Stimulated activated CD8-positive, alpha-beta memory T cell treated with anti-CD3 and anti-CD28 coated beads, Interleukin-12 subunit alpha, Interleukin-12 subunit beta, amount 100 ng/mL, for 4 hours (primary cell): ENCODE measurements at regions not wholly inside any gene's neighbourhood (a gene's known extent, or its start where the extent isn't known, plus 50 kb on each side); places are given as distances from the start of the nearest gene placed in this dataset.

Experiments used
- DNase-seq: peaks from one replicate; pipeline ENCODE4 v3.0.0-alpha.2; 2020; ENCODE audit warnings: low read depth

DNA sequence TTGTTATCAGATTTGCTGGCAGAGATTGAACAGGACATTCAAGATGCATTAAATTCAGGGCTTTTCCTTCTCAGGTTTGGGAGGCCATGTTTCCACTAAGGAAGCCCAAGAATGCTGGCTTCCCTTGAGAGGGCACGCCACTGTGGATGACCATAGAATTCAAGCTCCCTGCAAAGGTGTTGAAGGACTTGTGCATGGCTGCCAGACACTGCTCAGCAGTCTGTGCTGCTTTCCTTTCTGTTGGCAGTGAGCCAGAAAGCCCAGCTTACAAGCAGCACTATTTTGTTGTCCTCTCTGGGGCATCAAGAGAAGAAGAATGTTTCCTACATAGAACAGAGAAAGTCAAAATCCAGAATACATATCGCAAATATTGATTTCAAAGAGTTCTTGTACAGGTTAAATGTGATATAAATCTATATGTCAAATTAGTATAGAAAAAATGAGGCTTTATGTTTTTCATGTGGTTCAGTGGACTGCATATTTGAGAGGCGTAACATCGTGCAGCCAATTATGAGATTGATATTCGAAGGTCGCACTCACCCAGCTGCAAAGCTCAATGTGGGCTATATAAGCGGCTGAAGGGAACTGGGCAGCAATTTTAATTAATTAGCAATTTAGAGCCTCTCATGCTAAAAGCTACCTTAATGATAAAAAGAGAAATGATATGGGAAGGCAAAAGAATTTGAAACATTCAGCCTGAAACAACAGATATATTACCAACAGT, 103.1 kb upstream of the ISL1 start:
- DNase-seq = no peak

DNA sequence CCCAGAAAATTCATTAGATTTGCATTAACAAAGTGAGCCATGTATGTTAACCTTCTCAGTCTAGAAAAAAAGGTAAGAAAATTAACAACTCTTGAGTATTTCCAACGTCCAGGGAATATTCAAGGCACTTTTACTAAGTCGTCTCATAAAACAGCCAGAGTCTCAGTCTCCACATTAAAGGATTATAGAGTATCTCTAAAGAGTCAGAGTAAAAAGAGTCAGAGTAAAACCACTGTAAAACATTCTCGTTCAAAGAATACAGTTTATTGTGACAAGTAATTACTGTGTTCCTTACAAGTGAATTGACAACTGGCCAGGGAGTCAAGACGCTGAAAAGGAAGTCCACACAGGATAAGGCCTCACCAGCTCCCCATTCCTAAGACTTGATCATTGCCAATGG, 97.2 kb upstream of the ISL1 start:
- no peak for DNase-seq

DNA sequence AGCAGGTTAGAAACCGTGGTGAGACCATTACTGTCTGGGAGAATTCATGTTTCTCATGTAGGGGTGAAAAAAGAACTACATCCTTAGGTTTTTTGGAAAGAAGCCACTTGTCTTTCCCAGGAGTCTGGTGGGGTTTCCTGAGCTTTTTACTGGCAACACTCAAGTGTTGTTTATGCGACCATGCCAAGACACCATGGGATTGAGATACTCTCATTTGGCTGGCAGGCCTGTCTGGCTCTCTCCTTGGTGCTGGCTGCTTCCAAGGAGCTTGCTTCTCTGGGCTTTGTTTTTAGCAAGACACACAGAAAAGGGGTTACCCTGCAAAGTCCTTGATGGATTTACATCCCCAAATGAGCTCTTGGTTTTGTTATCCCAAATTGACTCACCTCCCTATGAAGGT, 80.9 kb upstream of the ISL1 start:
- no peak for DNase-seq

- no peak for DNase-seq
Measured at GRCh38 chr5:51326844-51327243, 56.4 kb upstream of the ISL1 start.
